NCI-H2081 (cell line): ENCODE measurements at regions not wholly inside any gene's neighbourhood (a gene's known extent, or its start where the extent isn't known, plus 50 kb on each side); places are given as distances from the start of the nearest gene placed in this dataset.

Source experiments
- DNase-seq, 2 experiments: peaks; one replicate each; lab custom pipeline; 2025; lab: John Stamatoyannopoulos, UW

DNA sequence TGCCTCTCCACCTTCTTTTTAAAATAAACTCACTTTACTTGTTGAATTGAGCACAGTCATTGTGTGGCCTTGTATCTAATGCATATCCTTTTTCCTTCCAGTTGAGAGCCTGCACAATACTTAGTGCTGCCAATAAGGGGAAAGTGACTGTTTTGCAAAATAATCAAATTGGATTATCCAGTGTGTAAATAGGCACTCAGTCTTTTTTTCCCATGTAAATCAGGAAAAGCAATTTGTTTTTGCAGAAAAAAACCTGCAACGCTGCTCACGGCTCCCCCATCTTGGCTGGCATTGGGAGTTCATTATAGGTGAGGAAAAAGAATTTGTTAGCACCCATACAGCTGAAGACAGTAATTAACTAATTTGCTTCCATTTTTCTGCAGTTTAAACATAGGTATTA, 299.9 kb downstream of the CSNK1G3 start:
- DNase-seq = no peak

DNA sequence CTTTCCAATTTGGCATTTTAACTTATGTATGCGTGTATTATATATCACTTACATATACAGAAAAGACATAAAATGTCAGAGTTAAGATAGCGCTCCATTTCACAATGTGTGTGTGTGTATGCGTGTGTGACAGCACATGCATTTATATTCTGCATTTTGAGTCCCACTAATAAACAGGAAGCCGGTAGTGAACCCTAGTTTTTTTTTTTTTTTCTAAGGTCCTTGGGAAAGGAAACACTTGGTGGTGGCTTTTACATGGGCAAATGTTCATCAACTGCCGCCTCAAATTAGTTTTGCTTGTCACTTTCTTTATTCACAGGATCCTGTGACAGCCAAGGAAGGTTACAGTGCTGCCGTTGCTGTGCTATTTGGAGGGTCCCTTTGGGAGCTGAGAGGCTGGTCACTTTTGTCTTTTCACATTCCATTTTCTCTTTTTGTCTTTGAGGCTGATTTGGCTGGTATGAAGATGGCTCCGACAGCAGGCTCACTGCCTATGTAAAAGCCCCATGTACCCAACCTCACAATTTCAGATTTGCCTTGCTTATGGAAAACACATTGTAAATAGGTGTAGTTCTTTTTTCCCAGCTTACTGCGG, 298.9 kb downstream of the CSNK1G3 start:
- no peak for DNase-seq

DNA sequence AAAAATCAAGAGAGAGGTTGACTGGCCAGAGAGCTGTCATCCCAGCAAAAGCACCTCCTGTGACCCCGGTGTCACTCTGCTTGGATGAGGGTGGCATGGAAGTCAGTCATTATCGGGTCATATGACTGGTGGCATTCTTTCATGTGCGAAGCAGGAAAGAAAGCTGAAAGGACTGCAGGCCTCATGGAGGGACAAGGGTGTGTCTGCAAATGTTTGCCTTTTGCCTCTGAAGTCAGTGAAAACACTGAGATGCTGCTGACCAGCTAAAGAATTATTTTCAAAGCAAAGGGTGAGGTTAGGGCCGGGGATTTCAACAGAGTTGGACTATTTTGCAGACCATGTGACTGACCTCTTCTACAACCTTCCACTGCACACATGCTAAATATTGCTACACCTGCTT, 298.3 kb downstream of the CSNK1G3 start:
- peak; percentile 49 to 57 for DNase-seq

DNA sequence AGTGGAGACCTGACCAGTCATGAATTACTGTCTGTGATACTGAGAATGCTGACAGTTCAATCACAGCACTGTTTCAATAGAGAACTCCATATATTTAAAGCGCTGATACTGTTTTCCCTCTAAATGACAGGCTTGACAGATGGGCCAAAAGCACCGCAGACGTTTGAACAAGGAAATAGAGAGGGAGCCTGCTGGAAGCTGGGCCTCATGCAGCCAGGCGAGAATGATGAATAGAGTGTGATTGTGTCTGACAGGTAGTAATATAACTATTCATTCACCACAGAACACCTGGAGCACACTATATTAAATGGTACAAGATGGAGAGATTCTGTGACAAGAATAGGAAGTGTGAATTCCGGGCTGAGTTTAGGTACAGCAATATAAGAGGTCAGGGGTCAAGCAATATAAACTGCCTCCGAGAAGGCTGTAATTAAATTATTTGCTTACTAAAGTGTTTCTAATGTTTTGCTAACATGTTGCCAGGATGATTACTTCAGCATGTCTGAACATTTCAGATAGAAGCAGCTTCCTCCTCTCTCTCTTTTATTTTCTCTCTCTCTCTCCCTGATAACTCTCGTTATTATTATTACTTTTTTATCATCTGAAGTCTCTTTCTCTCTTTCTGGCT, 297.7 kb downstream of the CSNK1G3 start:
- DNase-seq = peak; percentile 94 to 99

DNA sequence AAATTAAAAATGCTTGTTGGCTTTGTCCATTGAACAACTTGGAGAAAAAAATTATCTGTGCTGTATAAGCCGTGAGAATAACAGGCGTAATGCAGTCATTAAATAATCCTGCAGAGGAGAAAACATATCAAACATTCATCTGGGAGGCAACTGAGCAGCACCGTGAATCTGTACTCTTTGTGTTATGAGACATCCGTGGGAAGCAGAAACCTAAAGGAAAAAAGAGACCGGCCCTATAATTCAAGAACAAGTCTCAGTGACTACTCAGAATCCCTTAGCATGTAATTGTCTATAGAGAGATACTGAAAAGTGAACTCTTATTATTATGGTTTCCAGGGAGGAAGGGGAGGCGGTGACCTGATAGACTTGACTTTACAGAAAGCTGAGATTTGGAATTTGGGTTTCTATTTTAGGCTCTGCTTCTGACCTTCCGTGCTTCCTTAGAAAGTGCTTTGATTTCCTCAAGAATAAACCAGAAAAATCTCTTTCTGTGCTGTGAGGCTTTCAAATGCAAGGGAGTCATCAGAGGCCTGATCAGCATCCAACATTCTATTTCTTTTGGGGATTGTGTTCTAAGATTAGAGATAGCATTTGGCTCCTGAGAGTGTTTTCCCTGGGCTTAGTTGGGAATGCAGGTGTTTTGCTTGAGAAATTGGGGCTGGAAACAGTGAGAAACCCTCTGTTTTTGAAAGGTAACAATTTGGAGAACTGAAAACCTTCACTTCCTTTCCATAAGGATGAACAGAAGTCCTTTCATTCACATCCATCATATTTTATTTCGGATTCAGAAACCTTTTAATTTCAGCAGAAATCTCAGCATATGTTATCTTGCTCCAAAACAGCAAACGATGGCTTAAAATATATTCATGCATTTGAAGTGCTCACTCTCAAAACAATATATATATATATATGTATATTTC, 296.7 kb downstream of the CSNK1G3 start:
- DNase-seq = no peak

DNA sequence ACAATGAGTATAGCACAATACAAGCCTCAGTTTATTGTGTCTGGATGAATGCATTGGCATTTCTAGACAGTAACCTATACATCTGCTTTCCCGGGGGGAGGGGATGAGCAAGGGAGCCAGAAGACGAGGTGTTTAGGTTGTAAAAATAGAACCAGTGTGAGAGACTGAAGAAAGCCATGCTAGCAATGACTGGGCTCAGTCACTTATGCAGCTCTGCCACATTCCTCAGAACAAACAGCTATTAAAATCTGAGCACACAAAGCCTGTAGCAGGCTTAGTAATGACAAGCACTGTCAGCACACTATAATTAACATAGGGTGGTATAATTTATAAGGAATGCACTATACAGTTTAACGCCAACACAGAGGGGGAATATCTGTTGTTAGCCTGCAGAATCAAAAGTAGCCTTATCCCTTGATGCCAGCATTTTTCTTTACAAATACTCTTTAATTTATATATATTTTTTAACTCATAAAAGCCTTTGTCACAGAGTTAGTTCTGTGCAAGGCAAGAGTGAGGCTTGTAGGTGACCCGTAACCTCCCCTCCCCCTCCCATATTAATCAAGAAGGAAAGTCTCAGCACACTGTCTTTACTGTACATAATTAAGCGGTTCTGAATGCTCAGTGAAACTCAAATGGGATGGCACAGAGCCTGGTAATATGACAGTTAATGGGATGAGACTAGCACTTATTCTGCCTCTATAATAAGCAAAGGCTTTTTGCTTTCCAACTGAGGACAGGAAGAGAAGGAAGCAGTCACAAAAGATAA, 295.4 kb downstream of the CSNK1G3 start:
- DNase-seq = peak; percentile 52 to 67

DNA sequence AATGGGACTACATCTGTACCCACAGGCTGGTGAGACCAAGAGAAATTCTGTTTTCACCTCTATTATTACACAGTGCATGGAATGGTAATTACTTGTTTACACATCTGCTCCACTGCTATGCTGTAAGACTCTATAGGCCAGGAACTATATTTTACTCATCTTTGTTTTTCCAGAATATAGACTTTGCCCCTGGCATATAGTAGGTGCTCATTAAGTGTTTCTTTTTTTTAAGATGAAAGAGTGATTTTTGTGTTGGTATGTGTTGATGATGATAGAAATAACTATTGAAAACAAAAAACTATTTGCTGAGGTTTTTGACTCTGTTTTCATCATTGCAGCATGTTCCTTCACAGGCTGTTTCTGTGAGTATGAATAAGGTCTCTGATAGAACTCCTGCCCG, 294.7 kb downstream of the CSNK1G3 start:
- no peak for DNase-seq

DNA sequence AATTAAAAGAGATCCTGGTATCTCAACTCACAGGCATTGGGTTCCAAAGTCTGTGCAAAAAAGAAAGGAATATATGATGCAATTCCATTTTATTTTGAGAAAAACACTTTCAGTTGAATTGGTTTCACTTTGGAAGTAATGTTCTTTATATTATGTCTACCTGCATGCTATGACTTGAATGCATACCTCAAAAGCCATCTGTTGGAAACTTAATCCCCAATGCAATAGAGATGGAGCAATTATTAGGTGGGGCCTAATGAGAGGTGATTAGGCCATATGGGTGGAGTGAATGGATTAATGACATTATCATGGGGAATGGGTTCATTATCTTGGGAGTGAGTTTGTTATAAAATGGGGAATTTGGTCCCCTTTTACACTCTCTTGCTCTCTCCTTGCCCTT, 293.3 kb downstream of the CSNK1G3 start:
- DNase-seq = no peak

DNA sequence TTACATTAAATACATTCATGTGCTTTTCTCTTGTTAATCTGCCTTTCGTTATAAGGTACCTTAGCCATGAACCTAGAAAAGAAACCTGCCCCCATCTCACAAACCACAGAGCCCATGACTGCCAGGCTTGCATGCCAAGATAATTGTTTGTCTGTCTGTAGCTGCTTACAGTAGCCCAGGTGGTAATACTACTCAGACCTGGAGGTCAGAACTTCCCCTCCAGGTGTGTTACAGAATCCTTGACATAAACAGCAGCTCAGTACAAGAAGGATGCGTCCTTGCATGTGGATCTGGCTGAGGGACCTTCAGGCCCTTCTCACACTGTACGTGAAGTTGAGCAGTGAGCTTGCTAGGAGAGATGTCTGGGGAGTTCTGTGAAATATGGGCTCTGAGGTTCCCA, 291.4 kb downstream of the CSNK1G3 start:
- DNase-seq = no peak

DNA sequence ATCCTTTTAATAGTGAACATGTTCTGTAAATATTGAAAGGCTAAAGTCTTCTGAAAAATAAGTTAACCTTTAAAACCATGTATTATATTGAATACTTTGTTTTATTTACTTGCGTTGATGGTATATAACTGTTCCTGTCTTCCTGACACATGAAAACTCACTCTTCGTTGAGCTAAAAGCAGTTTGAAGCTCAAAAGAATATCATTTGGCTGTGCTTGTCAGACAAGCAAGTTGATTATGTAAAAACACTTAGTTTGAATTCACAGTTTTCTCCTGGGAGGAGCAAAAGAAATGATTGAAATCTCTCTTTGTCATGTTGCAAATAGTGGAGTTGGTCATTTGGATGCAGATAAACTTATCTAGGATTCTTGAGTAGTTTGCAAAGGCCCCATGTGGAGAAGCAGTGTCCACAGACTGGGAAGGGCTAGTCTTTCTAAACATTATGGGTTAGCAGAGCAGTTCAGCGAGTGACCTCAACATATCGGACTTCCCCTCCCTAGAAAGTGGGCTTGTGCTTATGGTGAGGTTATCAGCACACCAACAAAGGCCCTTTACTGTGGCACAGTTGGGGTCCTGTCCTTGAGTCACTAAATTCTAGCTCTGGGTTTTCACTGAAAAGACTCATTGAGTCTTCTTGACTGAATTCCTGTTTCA, 290.4 kb downstream of the CSNK1G3 start:
- DNase-seq = no peak

DNA sequence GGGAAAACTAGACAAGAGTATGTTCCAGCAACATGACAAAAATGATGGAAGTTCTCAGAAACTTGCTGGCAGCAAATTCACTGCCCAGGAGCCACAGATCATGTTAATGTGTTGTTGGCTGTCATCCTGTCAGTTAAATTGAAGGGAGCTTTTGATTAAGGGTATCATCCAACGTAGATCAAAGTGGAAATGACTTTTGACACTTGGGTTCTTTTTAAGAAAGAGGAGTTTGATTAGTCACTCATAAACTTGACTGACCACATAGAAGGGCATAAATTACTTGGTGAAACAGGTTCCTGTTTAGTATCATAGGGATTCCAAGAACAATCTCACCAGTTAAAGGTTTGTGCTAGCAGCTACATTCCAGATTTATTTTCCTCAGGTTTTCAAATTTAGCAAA, 288.7 kb downstream of the CSNK1G3 start:
- no peak for DNase-seq

DNA sequence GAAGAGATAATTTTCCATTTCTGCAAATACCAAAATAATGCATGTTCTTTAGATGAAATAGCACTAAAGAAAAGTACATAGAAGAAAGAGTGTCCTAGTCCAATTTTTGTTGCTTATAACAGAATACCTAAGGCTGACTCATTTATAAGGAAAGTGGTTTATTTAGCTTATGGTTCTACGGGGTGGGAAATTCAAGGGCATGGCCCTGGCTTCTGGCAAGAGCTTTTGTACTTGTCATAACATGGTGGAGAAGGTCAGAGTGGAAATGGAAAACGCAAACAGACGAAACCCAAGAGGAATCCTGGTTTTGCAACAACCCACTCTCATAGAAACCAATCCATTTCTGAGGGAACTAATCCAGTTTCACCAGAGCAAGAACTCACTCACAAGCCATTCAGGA, 283.7 kb downstream of the CSNK1G3 start:
- DNase-seq = no peak

DNA sequence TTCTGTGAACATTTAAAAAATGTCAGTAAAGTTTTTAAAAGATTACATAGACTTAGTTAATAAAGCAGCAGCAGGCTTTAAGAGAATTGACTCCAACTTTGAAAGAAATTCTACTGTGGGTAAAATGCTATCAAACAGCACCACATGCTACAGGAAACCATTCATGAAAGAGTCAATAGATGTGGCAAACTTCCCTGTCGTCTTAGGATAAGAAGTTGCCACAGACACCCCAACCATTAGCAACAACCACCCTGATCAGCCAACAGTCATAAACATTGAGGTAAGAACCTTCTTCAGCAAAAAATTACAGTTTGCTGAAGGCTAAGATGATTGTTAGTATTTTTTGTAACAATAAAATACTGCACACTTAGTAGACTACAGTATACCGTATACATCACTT, 278.2 kb downstream of the CSNK1G3 start:
- DNase-seq = no peak

DNA sequence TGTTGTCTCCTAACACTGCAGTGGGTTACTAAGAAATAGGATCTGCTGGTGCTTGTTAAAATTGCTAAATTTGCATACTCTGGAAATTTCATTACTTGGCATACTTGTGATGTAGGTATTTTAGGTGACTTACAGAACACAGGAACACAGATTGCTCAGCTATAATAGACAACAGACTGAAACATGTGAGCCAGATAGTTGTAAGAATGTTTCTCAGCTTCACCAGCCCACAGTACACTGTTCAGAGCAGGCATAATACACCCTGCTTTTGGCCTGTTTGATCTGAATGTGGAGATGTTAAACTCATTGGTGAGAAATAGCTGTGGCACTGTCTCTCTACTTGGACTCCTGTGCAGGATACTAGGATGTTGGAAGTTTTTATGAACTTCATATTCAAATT, 275.7 kb downstream of the CSNK1G3 start:
- no peak for DNase-seq

DNA sequence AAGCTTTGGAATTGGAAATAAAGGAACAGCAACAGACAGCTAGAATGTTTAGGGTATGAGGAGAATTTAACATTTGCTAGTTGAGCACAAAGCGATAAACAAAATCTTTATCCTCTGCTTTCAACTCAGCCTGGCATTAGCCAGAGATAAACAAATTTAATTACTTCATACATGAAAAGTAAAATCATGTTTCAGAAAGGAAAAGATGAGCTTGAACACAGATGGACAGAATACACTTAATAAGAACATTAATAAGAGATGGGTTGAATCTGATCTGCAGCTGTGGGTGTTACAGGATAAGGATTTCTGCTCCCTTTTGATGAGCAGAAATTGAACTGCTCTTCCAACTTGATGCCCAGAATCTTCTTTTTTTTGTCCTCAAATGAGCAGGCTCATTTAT, 275.2 kb downstream of the CSNK1G3 start:
- DNase-seq = no peak

DNA sequence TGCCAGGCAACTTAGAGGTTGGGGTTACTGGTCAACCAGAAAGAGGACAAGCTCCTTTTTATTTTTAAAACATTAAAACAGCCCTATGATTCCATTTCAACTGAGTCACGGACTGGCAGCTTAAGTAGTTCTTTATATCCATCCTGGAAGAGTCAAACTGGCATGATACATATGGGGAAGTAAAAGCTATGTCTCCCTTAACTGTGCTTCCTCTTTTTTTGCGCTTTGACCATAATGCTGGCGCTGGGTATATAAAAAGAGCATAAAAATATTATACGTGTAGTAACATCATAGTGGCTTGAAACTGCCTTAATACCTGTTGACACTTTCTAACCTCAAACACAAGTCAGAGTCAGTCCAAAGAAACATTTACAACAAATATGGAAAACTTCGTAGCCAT, 274.4 kb downstream of the CSNK1G3 start:
- DNase-seq = no peak

DNA sequence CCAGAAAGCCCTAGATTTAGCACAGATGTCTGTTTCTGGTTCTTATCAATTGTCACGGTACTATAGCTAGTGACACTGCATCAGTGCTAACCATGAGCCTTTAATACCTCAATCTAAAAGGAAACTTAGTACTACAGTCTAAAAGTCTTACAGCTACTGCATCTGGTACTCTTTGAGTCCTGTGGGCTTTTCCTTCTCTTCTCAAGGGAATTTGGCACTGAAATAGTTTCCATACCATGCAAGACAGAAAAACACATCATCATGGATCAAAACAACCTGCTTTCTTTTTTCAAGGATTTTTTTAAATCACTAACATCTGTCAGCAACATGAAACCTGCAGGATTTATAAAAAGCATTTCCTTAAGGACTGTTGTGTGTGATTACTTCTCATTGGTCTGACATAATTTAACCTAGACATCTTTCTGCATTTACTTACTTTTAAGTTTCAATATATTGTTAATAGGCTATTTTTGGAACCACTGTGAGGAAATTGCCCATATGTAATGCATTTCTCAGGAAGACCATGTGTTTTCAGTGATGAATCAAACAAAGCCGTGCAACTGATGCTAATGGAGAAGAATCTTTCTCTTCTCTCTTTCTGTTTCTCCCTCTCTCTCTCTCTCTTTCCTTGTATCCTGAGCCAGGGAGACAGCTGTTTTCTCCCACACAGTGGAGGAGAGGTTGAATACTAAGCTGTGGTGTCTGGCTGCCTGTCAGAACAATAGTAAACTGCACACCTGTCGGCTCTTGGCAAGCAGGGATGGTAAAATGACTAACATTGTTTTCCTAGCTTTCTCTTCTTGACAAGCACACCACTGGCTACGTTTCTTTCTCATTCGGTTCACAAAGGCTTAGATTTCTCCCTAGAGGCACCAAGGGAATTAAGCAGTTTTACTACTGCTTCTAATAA, 273.4 kb downstream of the CSNK1G3 start:
- DNase-seq = peak; percentile 63 to 87

DNA sequence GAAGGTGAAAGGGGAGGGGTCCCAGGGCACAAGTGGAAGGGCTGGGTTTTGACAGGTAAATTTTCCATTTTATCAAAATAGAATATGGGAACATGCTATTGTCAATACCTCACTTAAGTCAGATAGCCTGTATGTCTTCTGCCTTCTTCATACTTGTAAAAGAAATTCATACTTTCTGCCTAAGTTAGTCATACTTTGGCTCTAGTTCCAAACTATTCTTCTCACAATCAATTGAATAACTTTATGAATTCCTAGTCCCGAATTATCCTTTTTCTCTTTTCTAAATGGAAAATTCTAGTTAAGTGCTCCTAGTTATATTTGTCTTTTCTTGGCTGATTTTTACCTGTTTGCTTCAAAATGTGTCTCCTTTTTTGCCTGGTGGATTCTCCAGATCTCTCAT, 271.4 kb downstream of the CSNK1G3 start:
- no peak for DNase-seq

DNA sequence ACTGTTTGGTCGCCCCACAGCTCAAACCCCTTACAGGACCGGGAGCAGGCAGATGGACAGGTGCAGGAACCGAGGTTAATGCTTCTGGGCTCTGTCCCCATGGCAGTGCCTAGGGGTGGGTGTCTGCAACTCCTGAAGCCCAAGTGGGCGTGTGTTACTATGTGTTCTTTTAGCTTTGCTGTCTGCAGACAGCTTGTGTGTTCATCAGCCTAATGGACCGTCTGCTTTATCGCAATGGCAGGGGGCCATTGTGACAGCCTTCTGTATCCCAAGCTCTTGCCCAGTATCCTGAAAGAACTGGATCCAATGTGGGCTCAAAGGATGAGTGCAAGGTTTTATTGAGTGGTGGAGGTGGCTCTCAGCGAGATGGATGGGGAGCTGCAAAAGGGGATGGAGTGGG, 266.7 kb downstream of the CSNK1G3 start:
- no peak for DNase-seq

DNA sequence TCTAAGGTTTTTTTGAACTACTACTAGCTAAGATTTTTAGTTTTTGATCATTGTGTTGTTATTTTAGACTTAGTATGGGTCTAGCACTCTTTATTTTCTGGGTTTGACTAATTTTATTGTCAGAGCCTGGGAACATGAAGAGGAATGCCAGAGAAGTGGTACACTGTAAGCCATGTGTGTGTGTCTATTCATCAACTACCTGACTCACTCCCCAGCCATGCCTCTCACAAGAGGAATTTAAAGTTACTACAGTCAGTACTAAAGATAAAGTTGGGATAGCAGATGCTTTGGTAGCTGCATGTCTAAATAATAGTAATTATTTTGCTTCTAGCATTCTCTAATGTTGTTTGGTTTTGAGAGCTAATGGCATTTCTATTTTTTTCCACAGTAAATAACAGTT, 264.8 kb downstream of the CSNK1G3 start:
- no peak for DNase-seq

DNA sequence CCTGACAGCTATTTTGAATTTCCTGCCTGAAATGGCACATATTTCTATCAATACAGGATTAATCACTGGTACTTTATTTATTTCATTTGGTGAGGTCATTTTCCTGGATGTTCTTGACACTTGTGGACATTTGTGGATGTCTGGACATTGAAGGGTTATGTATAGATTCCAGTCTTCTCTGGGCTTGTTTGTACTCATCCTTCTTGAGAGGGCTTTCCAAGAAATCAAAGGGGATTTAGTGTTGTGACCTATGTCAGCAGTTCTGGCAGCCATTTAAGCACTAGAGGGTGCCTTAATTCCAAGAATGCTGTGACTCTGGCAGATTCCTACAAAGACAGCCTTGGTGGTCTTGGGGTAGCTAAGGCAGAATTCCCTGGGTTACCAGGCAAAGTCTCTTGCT, 259.7 kb downstream of the CSNK1G3 start:
- no peak for DNase-seq
